ENCODE measurements at regions not wholly inside any gene's neighbourhood (a gene's known extent, or its start where the extent isn't known, plus 50 kb on each side); places are given as distances from the start of the nearest gene placed in this dataset.
"Not testable (repeated sequence)": the region's sequence is repeated elsewhere in the genome, so short reads cannot be mapped to it uniquely, and the experiment has no call there.

DNA sequence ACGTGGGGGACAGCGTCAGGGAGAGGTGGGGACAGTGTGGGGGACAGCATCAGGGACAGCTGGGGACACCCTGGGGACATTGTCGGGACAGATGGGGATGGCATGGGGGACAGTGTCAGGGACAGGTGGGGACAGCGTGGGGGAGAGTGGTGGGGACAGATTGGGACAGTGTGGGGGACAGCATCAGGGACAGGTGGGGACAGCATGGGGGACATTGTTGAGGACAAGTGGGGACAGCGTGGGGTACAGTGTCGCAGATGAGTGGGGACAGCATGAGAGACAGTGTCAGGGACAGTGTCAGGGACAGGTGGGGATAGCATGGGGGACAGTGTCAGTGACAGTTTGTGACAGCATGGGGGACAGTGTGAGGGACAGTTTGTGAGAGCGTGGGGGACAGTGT, 240.9 kb downstream of the TMEM121 start:
- no peaks in the 10 kb centered on the region for H3K36me3 ChIP-seq (ENCODE audit: control insufficient read depth in 2 of 2, extremely low read depth in 1 of 2, insufficient read depth in 2 of 2, low read length in 2 of 2)
- no peak for FAIRE-seq
- H3K4me3 ChIP-seq (replicated peaks in 1 of 3; ENCODE audit: insufficient read depth in 1 of 3, low read depth in 1 of 3, low read length in 3 of 3) = no peak overlapping the region
- H3K27ac ChIP-seq (ENCODE audit: insufficient read depth, low read depth, low read length) = no peak overlapping the region
- no peaks in the 10 kb centered on the region for H4K20me1 ChIP-seq (replicated peaks; ENCODE audit: control insufficient read depth, extremely low read depth, insufficient read depth, low read length)
- H3K9me3 ChIP-seq (replicated peaks; ENCODE audit: control insufficient read depth, insufficient read depth, low read length) = peaks cover 4% of the 10 kb centered on the region
- dilution Hi-C loops (cut with MboI; ENCODE audit: extremely low pct_ligation_motif_present, low sequenced_read_pairs) (no loop called here), intact Hi-C loops (cut with micrococcal nuclease) (no loop called here)
- no peak overlapping the region for H3K4me2 ChIP-seq (ENCODE audit: insufficient read depth, low read length)
- H3K27me3 ChIP-seq (ENCODE audit: control insufficient read depth in 2 of 2, insufficient read depth in 2 of 2, low read length in 2 of 2) = no peaks in the 10 kb centered on the region
- no peak overlapping the region for H2AFZ ChIP-seq (ENCODE audit: low read depth, low read length)
- ChIA-PET POLR2A (no interaction called here), CTCF (no interaction called here)
- H3K9ac ChIP-seq (replicated peaks; ENCODE audit: extremely low read depth, insufficient read depth, low read length) = no peak overlapping the region
- no peak for TF ChIP-seq GATA2 (IDR thresholded peaks at IDR 0.05; ENCODE audit: insufficient read depth, insufficient read length, low read depth, low read length)
- TF ChIP-seq POLR2AphosphoS5 (IDR thresholded peaks at IDR 0.05; ENCODE audit: insufficient read depth, low read depth, low read length) = no peak
- TF ChIP-seq, protein P1, sequence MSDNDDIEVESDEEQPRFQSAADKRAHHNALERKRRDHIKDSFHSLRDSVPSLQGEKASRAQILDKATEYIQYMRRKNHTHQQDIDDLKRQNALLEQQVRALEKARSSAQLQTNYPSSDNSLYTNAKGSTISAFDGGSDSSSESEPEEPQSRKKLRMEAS (IDR thresholded peaks at IDR 0.05; ENCODE audit: insufficient read depth, insufficient read length) = no peak
- TF ChIP-seq POLR2A (IDR thresholded peaks at IDR 0.05; ENCODE audit: low read depth, low read length) = no peak
- no peaks in the 10 kb centered on the region for H3K9me1 ChIP-seq (replicated peaks; ENCODE audit: control insufficient read depth, extremely low read depth, insufficient read depth, low read length)
- no peak for DNase-seq (ENCODE audit: low read depth, low spot score)
- BruUV-seq (replicated peaks) = no TSS peak
- no peaks in the 10 kb centered on the region for H3K79me2 ChIP-seq (ENCODE audit: control insufficient read depth, insufficient read depth, low read length)
- H3K4me1 ChIP-seq (ENCODE audit: control insufficient read depth, extremely low read depth, insufficient read depth, low read length) = no peaks in the 10 kb centered on the region

DNA sequence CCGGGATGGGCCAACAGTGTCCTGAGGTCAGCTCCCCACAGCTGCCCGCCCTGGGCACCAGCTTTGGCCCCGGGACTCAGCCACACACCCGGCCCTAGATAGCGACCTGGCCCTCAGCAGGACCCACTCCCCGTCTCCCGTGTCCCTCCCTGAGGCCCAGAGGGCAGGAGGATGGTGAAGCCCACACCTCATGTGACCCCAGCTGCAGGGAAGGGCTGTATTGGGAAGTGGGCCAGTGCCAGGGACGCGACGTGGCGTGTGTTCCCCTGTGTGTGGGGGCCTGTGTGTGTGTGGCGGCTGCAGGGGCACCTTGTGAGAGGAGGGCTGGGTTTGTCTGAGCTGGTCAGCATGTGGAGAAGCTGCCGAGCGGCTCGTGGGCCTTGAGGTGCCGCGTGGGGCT, 241.7 kb downstream of the TMEM121 start:
- POLR2A ChIA-PET; H4K20me1 ChIP-seq (replicated peaks; ENCODE audit: control insufficient read depth, extremely low read depth, insufficient read depth, low read length): not testable (repeated sequence)

DNA sequence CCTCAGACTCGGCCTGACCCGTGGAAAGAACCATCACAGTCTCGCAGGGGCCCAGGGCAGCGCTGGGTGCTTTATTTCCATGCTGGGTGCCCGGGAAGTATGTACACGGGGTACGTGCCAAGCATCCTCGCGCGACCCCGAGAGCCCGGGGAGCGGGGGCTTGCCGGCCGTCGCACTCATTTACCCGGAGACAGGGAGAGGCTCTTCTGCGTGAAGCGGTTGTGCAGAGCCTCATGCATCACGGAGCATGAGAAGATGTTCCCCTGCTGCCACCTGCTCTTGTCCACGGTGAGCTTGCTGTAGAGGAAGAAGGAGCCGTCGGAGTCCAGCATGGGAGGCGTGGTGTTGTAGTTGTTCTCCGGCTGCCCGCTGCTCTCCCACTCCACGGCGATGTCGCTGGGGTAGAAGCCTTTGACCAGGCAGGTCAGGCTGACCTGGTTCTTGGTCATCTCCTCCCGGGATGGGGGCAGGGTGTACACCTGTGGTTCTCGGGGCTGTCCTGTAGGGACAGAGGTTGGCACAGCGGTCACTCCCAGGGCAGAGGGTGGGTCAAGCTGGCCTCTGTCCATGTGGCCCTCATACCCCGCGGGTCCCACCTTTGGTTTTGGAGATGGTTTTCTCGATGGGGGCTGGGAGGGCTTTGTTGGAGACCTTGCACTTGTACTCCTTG, 242.8 kb downstream of the TMEM121 start:
- intact Hi-C loops (cut with micrococcal nuclease); H3K79me2 ChIP-seq (ENCODE audit: control insufficient read depth, insufficient read depth, low read length); H3K4me3 ChIP-seq (replicated peaks in 1 of 3; ENCODE audit: insufficient read depth in 1 of 3, low read depth in 1 of 3, low read length in 3 of 3); dilution Hi-C loops (cut with MboI; ENCODE audit: extremely low pct_ligation_motif_present, low sequenced_read_pairs); H3K9me3 ChIP-seq (replicated peaks; ENCODE audit: control insufficient read depth, insufficient read depth, low read length); H3K9me1 ChIP-seq (replicated peaks; ENCODE audit: control insufficient read depth, extremely low read depth, insufficient read depth, low read length); FAIRE-seq; H3K4me2 ChIP-seq (ENCODE audit: insufficient read depth, low read length); POLR2A ChIA-PET; H3K27ac ChIP-seq (ENCODE audit: insufficient read depth, low read depth, low read length); DNase-seq (ENCODE audit: low read depth, low spot score); H3K9ac ChIP-seq (replicated peaks; ENCODE audit: extremely low read depth, insufficient read depth, low read length); H3K36me3 ChIP-seq (ENCODE audit: control insufficient read depth in 2 of 2, extremely low read depth in 1 of 2, insufficient read depth in 2 of 2, low read length in 2 of 2); CTCF ChIA-PET; BruUV-seq (replicated peaks); H2AFZ ChIP-seq (ENCODE audit: low read depth, low read length); H3K4me1 ChIP-seq (ENCODE audit: control insufficient read depth, extremely low read depth, insufficient read depth, low read length); H4K20me1 ChIP-seq (replicated peaks; ENCODE audit: control insufficient read depth, extremely low read depth, insufficient read depth, low read length); H3K27me3 ChIP-seq (ENCODE audit: control insufficient read depth in 2 of 2, insufficient read depth in 2 of 2, low read length in 2 of 2): not testable (repeated sequence)

More for the DNA sequence above, 241.7 kb downstream of the TMEM121 start:
- H3K4me3 ChIP-seq (replicated peaks in 1 of 3; ENCODE audit: insufficient read depth in 1 of 3, low read depth in 1 of 3, low read length in 3 of 3); H3K79me2 ChIP-seq (ENCODE audit: control insufficient read depth, insufficient read depth, low read length); H3K27me3 ChIP-seq (ENCODE audit: control insufficient read depth in 2 of 2, insufficient read depth in 2 of 2, low read length in 2 of 2); H3K27ac ChIP-seq (ENCODE audit: insufficient read depth, low read depth, low read length); intact Hi-C loops (cut with micrococcal nuclease); H2AFZ ChIP-seq (ENCODE audit: low read depth, low read length); H3K4me1 ChIP-seq (ENCODE audit: control insufficient read depth, extremely low read depth, insufficient read depth, low read length); H3K9me1 ChIP-seq (replicated peaks; ENCODE audit: control insufficient read depth, extremely low read depth, insufficient read depth, low read length); H3K9me3 ChIP-seq (replicated peaks; ENCODE audit: control insufficient read depth, insufficient read depth, low read length); BruUV-seq (replicated peaks); dilution Hi-C loops (cut with MboI; ENCODE audit: extremely low pct_ligation_motif_present, low sequenced_read_pairs); H3K36me3 ChIP-seq (ENCODE audit: control insufficient read depth in 2 of 2, extremely low read depth in 1 of 2, insufficient read depth in 2 of 2, low read length in 2 of 2); DNase-seq (ENCODE audit: low read depth, low spot score); FAIRE-seq; CTCF ChIA-PET; H3K9ac ChIP-seq (replicated peaks; ENCODE audit: extremely low read depth, insufficient read depth, low read length); H3K4me2 ChIP-seq (ENCODE audit: insufficient read depth, low read length): not testable (repeated sequence)

All from endothelial cell of umbilical vein (primary cell).